GM18505 (cell line): ENCODE measurements at regions not wholly inside any gene's neighbourhood (a gene's known extent, or its start where the extent isn't known, plus 50 kb on each side); places are given as distances from the start of the nearest gene placed in this dataset.
"Not testable (repeated sequence)": the region's sequence is repeated elsewhere in the genome, so short reads cannot be mapped to it uniquely, and the experiment has no call there.

Experiments
- ATAC-seq: cut with Tn5 transposase; IDR thresholded peaks from one replicate; pipeline ENCODE4 v1.9.1; 2021; ENCODE audit not compliant: unreplicated experiment
- POLR2A ChIP-seq: IDR thresholded peaks from 4 replicates; pipeline ENCODE4 v1.6.1; 2011; ENCODE audit warnings: borderline replicate concordance; ENCODE audit not compliant: insufficient read depth, insufficient read length; ENCODE audit errors: extremely low read depth

GRCh38 chr10:34001831-34002230 is 667.4 kb upstream of the NRP1 start:
- TF ChIP-seq POLR2A, result no peak

GRCh38 chr10:34001087-34001580 is 666.7 kb upstream of the NRP1 start:
- TF ChIP-seq POLR2A, result no peak
- ATAC-seq, result no peak

More at GRCh38 chr10:34001831-34002230, 667.4 kb upstream of the NRP1 start:
- ATAC-seq, result no peak

DNA sequence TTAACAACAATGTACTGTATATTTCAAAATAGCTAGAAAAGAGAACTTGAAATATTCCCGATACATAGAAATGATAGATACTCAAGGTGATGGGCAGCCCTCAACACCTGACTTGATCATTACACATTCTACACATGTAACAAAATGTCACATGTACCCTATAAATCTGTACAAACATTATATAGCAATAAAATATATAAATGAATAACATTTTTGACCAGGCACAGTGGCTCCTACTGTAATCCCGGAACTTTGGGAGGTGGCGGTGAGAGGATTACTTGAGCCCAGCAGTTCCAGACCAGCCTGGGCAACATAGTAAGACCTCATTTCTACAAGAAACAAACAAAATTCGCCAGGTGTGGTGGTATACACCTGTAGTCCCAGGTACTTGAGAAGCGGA is 659.5 kb upstream of the NRP1 start:
- no peak for TF ChIP-seq POLR2A
- no peak for ATAC-seq

- ATAC-seq, result no peak
- no peak for TF ChIP-seq POLR2A
Measured at GRCh38 chr10:33991924-33992323, 657.5 kb upstream of the NRP1 start.

DNA sequence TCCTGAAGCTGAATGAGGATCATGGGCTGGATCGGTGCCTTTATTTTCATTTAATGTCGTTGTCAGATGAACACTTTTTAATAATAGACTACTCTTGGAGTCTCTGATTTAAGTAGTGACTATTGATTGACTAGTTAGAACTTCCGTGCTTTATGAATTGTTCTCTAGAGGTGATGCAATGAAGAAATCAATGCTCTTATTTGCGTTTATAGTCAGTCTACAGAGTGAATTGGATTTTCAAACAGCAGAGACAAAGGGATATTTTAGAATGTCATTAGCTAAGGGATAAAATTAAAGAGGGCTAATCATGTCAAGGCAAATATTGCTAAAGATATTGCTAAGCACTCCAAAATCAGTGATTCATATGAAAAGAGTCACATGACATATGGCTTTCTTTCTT is 652.0 kb upstream of the NRP1 start:
- no peak for TF ChIP-seq POLR2A

DNA sequence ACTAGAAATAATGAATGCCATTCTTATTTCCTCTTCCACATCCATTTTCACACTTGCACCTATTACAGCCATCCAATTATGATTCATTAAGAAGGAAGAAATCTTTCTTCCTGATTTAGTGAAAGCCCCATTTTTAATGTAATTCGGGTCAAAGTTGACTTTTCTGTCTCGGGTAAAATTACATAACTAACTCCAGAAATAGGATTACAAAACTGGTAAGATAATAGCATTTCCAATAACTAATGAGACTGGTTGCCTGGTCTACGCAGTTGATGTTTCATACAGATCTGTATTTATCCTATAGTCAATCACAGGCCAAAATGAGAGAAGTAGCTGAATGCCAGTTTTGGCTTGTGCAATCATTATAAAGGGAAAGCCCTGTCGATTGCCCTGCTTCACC is 651.5 kb upstream of the NRP1 start:
- no peak for TF ChIP-seq POLR2A

More for the DNA sequence above, 652.0 kb upstream of the NRP1 start:
- ATAC-seq, result no peak

GRCh38 chr10:33982995-33983394 is 648.5 kb upstream of the NRP1 start:
- TF ChIP-seq POLR2A, result no peak
- no peak for ATAC-seq

More for the DNA sequence above, 651.5 kb upstream of the NRP1 start:
- no peak for ATAC-seq

DNA sequence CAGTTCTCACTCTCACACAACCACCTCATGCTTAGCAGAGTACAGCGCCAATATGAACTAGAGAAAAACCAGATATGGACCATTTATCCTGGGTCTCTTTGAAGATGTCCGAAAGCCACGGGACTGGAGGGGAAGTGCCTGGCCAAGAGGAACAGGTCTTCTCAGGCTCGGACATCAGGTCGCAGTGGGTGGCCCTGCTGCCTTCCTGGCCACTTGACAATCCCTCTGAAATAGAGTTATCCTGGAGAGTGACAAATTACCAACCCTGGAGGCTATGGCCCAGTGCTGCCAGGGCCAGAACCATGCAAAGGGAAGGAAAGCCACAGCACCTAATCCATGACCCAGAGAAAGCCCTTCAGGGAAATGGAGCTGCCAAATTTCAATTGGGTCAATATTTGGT is 646.8 kb upstream of the NRP1 start:
- ATAC-seq, result no peak

GRCh38 chr10:33979195-33979594 is 644.7 kb upstream of the NRP1 start:
- no peak for ATAC-seq
- no peak for TF ChIP-seq POLR2A

More for the DNA sequence above, 646.8 kb upstream of the NRP1 start:
- no peak for TF ChIP-seq POLR2A

DNA sequence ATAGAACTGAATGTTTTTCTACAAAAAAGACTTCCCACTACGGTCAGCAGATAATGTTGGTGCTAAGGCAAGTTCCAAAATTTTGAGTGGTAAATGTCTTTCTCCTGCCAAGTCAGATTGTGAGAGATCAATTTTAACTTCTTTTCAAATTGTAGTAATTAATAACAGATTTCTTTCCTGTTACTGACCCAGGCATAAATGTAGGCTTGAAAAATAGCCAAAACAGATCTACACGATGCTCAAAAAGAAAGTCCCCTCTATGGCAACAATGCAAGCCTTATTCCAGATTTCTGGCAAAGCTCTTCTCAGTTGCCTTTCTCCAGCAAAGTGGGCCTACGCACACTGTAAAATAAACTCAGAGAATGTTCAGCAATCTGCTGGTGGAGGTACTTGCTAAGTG is 641.0 kb upstream of the NRP1 start:
- no peak for ATAC-seq
- TF ChIP-seq POLR2A, result no peak

DNA sequence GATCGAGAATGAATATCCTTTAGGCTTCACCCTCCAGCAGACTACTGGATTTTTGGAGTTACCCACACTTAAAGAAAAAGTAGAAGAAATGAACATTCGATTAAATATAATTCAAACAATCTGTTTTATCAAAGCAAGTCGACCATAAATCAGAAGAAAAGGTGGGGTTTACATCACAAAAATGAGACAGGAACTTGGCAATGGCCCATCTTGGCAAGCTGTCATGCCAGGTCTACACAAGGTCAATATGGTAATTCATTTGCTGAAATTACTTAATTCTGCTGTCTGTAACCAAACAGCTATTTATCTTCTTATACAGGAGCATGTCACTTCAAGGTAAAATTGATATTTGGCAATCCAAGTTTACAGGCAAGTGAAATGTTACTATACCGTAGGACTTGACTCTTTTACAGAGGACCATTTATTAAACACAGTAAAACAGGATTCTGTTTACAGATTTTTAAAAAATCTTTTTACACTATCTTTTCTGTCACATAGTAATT is 640.6 kb upstream of the NRP1 start:
- no peak for ATAC-seq
- TF ChIP-seq POLR2A, result no peak

- no peak for ATAC-seq
- no peak for TF ChIP-seq POLR2A
Measured at GRCh38 chr10:33968983-33969382, 634.5 kb upstream of the NRP1 start.

DNA sequence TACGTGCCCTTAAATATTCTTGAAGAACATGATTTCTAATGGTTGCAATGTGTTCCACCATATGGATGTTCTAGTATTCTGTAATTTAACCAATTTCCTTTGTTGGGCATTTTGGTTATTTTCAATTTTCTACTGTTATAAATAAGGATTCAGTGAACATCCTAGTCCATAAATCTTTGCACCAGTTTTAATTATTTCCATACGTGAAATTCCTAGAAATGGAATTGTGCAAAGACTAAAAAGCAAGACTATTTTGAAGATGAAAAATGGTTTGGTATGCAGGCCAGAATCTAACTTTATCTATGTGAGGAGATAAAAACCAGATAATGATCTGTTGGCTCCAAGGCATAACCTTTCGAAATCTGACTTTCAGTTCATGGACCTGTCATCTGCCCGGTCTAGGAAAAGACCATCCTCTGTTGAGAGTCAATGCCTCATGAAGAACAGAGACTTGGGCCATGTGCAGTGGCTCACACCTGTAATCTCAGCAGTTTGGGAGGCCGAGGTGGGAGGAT is 633.2 kb upstream of the NRP1 start:
- TF ChIP-seq POLR2A, result no peak
- no peak for ATAC-seq

DNA sequence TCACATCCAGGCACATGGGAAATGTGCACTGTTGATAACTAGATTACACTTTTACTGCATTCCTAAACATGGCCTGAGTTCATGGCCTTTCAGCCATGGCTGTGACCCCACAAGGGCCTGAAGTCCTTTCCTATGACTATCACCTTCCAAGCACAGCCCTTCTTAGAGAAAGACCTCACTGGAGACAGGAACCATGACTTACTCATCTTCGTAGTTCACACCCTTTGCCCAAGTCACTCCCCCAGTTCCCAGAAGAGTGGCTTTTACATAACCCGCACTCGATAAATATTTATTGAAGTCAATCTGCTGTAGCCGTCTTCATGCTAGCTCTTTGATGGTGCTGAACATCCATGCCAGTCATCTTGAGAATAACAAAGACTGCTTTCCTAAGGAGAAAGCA is 632.5 kb upstream of the NRP1 start:
- TF ChIP-seq POLR2A, result no peak
- ATAC-seq, result no peak

GRCh38 chr10:33965795-33966581 is 631.5 kb upstream of the NRP1 start:
- no peak for ATAC-seq
- no peak for TF ChIP-seq POLR2A

GRCh38 chr10:33963729-33964128 is 629.3 kb upstream of the NRP1 start:
- ATAC-seq, result no peak
- no peak for TF ChIP-seq POLR2A

GRCh38 chr10:33956322-33956721 is 621.9 kb upstream of the NRP1 start:
- not testable (repeated sequence) for ATAC-seq
